Stimulated activated naive CD8-positive, alpha-beta T cell treated with anti-CD3 and anti-CD28 coated beads, Interleukin-15, Interleukin-2, amounts not matched to agents 100 U/mL and 50 U/mL, for 24 hours (primary cell): ENCODE measurements at regions not wholly inside any gene's neighbourhood (a gene's known extent, or its start where the extent isn't known, plus 50 kb on each side); places are given as distances from the start of the nearest gene placed in this dataset.
"Not testable (repeated sequence)": the region's sequence is repeated elsewhere in the genome, so short reads cannot be mapped to it uniquely, and the experiment has no call there.

Experiments used
- ATAC-seq: fragments of 150-1000 bp; cut with Tn5 transposase; one replicate; pipeline ENCODE4 v1.10.0; 2021
- DNase-seq: peaks from one replicate; pipeline ENCODE4 v3.0.0; 2021

GRCh38 chr17:71864755-71865154 is 256.1 kb upstream of the SOX9 start:
- DNase-seq (no peak), ATAC-seq (no peak)

DNA sequence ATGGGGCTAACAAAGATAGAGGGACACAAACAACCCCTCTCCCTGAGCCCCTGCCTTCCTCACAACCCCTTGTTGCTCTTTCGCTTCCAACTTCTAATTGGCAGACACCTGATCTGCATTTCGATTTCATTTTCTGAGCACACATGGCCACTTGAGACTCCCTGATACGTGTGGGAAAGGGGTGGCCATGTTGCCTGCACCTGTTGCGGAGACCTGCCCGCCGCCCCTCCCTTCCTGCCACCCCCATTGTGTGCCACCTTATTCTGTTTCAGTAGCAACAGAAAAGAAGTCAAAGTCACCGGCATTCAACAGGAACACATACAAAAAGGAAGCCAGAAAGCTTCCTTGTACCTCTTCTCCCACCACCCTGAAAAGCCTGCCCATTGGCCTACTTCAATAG is 254.7 kb upstream of the SOX9 start:
- DNase-seq, result no peak
- no peak for ATAC-seq

- ATAC-seq (no peak), DNase-seq (no peak)
Measured at GRCh38 chr17:71869293-71869692, 251.5 kb upstream of the SOX9 start.

DNA sequence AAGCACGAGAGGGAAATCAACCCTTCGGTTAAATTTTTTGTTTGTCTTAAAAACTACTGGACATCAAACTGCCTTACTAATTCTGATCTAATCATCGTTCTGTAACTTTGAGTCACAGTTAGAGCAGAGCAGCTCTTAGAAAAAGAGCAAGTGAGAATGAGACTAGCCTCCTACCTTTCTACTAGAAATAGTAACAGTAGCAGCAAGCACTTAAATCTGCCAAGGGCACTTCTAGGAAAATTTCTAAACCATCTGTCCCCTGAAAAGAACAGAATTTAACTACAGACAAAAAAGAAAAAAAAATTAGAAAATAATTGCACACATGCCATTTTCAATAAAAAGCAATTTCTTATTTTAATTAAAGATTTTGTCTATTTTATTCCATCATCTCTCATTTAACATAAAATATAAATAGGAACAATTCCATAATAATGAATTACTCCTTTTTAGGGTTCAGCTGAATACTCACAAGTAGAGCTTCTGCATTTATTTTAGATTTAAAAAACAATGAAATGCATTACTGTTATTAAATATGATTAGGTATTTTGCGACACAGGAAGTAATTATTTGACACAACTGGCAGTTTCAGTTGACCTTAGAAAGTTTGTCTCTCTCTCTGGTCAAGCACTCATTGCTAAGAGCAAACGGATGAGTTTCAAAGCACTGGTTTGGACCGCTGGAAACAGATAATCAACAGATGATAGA is 250.8 kb upstream of the SOX9 start:
- no peak for ATAC-seq
- no peak for DNase-seq

- ATAC-seq (no peak), DNase-seq (no peak)
Measured at GRCh38 chr17:71870546-71870862, 250.3 kb upstream of the SOX9 start.

GRCh38 chr17:71872843-71873485 is 247.9 kb upstream of the SOX9 start:
- ATAC-seq (no peak), DNase-seq (no peak)

GRCh38 chr17:71874773-71875172 is 246.0 kb upstream of the SOX9 start:
- not testable (repeated sequence) for DNase-seq, ATAC-seq

DNA sequence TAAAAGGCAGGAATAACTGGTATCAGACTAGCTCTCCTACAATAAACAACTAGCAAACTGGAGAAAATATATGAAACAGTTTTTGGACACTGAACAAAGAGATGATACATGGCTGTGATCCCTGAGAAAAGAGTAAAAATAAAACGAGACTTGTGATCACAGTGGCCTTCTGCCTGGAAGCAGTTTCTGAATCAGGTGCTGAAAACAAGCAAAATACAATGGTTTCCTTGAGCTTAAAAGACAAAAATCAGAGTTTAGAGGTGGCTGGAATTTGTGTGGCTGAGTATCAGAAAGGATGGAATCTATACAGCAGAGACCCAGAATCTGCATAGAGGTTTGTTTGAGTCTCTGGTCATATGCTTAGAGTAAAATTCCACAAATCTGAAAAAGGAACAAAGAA is 242.5 kb upstream of the SOX9 start:
- DNase-seq (no peak), ATAC-seq (no peak)

- ATAC-seq, result no peak
- DNase-seq, result no peak
Measured at GRCh38 chr17:71878998-71879397, 241.8 kb upstream of the SOX9 start.

DNA sequence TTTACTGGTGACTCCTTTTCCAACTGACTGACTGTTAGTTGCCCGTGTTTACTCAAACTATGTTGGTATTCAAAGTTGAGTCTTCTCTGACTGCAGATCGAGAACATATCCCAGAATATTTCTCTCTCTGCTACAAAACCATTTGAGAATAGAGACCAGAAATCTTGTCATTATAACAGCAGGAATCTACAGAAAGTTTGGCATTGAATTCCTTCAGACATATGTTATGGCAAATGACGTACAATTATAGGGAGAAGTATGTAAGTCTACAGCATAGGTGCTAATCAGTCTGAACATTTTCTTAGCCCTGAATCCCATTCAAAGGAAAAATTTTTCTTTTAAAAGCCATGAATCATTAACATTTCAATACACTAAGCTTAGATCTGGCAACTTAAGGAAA is 239.8 kb upstream of the SOX9 start:
- DNase-seq, result no peak
- ATAC-seq, result no peak

DNA sequence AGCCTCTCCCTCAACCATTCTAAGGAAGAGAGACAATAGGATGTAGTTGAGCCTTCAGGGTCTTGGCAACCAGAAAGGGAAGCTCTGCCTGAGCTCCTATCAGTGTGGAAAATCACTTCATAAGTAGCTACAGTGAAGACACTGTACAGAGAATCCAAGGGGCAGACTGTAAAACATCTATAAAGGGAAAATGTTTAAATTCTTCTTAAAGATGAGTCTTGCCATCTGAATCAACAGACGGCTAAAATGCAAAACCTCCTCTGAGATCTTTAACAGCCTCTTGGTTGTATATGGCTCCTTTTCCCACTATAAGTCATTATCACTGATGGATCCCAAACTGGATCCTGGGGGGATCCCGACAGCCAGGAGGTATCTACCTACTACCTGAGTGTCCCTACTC is 239.2 kb upstream of the SOX9 start:
- DNase-seq (no peak), ATAC-seq (no peak)

GRCh38 chr17:71883258-71883657 is 237.6 kb upstream of the SOX9 start:
- ATAC-seq, result no peak
- no peak for DNase-seq

DNA sequence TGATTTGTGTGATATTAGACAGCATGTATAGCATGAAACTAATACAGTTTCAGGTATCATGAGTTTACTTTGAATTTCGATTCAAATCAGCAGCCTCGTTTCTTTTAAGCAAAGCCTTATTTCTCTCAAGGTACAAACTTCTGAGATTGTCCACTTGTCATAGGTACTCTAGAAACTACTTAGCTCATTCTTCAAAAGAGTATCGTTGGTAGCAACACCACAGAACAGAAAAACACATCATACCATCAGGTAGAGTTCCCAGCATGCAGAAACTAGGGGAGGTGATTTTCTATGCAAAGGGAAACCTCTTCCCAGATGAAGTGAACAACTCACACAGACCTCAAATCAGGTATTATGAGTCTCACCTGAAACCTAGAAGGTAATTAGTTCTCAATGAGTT is 237.0 kb upstream of the SOX9 start:
- DNase-seq (no peak), ATAC-seq (no peak)

- no peak for ATAC-seq
- no peak for DNase-seq
Measured at GRCh38 chr17:71885662-71886061, 235.2 kb upstream of the SOX9 start.

GRCh38 chr17:71899317-71899716 is 221.5 kb upstream of the SOX9 start:
- no peak for ATAC-seq
- DNase-seq, result no peak

- ATAC-seq (no peak), DNase-seq (no peak)
Measured at GRCh38 chr17:71900621-71901229, 220.1 kb upstream of the SOX9 start.

DNA sequence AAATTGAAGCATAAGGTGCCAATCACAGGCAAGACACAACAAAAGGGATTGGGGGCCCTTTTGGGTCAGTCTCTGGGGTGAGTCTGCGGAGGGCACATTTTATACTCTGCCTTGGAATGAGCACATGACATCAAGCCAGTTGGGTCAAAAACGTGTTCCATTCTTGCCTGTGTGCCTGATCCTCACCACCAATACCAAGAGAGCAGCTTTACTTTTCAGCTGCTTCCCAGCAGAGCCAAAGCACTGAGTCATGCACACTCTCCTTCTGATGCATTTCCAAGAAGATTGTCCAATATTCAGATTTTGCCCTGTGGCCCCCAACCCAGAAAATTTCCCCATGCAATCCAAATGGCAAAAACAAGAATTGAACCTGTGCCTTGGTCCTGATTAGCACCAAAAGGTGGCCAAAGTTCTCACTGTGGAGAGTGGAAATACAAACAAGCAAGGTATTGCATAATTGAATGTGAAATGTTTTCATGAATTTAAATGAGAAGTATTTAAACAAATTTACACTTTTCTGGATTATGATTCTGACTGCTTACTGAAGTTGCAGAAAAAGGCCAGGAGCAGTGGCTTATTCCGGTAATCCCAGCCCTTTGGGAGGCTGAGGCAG is 217.8 kb upstream of the SOX9 start:
- DNase-seq (no peak), ATAC-seq (no peak)

DNA sequence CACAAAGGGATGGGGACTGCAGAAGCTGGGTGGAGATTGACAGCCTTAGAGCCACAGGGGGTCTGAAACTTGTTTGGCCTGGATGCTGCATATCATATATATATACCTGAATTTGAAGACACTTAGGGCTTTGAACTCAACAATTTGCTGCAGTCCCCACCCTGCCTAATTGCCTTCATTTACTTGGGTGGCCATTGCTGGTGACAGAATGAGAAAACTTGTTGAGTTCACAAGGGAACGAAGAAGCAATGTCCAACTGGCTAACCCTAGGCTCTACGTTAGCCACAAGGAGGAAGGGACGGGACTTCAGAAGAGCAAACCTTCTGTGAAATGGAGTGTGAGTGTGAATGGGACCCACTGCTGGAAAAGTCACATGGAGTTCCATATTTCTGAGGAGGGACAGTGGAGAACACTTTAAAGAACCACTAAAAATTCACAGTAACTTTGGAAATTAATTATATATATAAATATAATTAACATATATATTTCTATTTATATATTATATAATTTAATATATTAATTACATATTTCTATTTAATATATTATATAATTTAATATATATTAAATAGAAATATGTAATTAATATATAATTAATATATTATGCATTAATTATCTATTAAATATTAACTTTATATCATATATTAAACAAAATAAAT is 215.3 kb upstream of the SOX9 start:
- no peak for DNase-seq
- ATAC-seq, result no peak

GRCh38 chr17:71909155-71909554 is 211.7 kb upstream of the SOX9 start:
- DNase-seq (no peak), ATAC-seq (no peak)

DNA sequence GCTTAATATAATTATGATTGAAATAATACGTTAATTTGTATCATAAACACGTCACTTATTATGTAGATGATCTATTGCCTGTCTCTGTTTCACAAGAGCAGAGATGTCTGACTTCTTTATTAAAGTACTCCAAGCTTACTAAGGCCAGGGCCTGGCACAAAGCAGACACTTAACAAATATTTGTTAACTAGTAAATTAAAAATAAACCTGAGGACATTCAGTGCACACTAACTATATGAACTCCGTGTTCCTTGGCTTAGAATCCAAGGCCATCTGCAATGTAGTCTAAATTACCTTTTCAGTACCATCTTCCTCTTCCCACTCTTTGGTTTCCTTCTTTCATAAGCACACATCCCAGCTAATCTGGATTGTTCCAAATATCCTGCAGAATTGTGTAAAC is 210.8 kb upstream of the SOX9 start:
- ATAC-seq (no peak), DNase-seq (no peak)

DNA sequence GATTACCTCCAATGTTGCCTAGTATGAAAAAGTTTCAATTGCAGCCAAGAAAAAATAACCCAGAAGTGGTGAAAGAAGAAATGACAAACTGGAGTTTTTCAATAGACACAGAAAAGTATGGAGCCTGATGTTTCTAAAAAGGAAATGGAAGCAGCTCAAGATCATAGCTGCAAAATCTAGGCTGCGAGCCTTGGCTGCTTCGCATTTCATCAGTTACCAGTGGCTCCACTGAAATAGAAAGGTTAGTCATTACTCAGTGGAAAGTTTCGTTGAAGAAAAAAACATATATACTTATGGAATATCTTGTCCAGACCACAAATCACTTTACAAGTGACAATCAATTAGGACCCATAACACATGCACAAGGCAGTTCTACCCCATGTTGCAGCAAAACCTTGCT is 206.8 kb upstream of the SOX9 start:
- DNase-seq (no peak), ATAC-seq (no peak)

- ATAC-seq (no peak), DNase-seq (no peak)
Measured at GRCh38 chr17:71914812-71915211, 206.0 kb upstream of the SOX9 start.

DNA sequence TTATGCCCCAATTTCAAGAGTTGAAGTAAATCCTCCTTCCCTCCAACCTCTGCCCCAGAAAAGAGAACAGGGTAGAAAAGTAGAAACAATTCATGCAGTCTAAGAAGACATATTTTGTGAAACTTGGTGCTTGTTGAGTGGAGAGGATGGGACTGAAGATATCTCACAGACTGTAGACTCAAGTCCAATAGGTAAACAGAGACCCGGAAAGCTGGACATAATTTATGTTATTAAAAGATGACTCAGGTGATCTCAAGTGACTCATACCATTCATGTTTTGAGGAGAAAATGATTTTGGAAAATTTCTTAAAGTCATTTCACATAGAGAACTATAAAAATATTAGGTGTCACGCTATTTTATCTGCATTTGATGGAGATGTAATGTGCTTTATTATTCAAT is 203.1 kb upstream of the SOX9 start:
- no peak for DNase-seq
- no peak for ATAC-seq
